GM12864 (cell line): ENCODE measurements at regions not wholly inside any gene's neighbourhood (a gene's known extent, or its start where the extent isn't known, plus 50 kb on each side); places are given as distances from the start of the nearest gene placed in this dataset.

Experiments used
- DNase-seq: peaks from one replicate; pipeline ENCODE4 v3.0.0-alpha.2; 2011; ENCODE audit warnings: low read depth
- H3K4me3 ChIP-seq: 2 replicates; pipeline ENCODE4 v1.5.1; 2011; ENCODE audit warnings: mild to moderate bottlenecking, low read depth, low read length, control low read depth
- CTCF ChIP-seq: IDR thresholded peaks from 2 replicates; pipeline ENCODE4 v1.5.1; 2011; ENCODE audit warnings: low read depth, mild to moderate bottlenecking, moderate library complexity, low read length, control low read depth, inconsistent platforms; ENCODE audit errors: missing control alignments

DNA sequence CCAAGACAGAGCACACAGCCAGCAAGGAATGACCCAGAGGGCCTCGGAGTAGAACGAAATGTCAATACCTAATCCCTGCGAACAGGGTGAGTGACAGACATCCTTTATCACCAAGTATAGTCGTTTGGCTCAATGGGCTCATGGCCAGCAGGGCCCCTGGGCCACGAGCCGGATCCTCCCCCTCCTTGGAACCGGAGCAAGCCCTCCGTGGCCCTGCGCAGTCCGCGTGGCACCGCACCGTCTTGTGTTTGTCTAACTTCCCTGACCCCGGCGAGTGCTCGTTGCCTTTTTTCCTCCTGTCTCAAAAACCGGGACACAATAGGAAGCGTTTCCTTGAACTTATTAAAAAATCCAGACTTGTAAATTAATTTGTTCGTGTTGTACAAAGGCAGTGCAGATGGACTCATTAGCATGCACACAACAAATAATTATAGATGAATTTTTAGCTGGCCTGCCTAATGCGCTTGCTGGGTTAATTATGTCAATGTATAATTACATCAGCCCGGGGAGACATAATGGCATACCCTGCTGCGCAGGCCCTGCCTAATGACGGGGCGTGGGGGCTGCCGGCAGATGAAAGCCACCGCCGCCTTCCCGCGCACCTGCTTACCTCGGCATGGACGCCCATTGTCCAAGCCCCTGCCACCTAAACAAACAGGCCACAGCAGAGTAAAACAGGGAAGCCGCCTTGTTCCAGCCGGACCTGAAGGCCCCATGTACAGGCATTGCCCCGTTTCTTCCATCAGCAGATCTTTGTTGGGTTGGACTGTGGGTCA lies 81.6 kb downstream of the PHETA1 start:
- no peak overlapping the region for H3K4me3 ChIP-seq
- no peak for TF ChIP-seq CTCF
- DNase-seq, result no peak

DNA sequence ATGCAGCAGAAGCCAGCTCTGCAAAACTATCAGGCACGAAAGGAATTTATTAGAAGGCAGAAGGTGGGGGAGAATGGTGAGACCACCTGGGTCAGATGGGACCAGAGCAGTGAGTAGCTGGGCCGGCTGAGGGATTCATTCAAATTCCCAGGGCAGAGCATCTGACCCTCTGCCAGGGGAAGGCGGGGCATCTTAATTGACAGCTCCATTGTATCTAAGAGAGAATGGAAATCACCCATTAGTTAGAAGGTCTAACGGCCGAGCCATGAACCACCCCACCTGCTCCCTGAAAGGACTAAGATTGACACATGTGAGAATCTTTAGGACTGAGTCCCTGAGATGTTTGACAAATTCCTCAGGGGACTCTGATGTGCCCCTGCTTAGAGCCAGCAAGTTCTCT lies 83.7 kb downstream of the PHETA1 start:
- no peak for TF ChIP-seq CTCF
- no peak overlapping the region for H3K4me3 ChIP-seq
- DNase-seq, result no peak

- H3K4me3 ChIP-seq, result no peak overlapping the region
- TF ChIP-seq CTCF, result no peak
- no peak for DNase-seq
Measured at GRCh38 chr12:111284709-111285108, 84.2 kb downstream of the PHETA1 start.

DNA sequence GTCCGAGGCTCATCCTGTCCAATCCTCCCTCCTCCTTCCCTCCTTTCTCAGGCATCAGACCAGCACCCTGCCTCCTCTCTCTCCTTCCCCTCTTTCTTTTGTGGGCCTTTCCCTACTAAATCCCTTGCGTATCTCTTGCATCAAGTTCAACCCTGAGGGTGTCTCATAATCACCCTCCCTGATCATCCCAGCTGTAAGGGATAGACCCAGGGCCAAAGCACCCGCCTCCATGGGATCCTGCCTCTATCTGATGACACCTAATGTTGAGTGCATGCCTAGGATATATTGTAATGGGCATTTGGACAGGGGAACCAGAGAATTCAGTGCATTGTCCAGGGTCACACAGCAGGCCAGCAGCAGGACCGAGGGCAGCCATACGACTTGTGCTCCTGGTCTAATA lies 84.9 kb downstream of the PHETA1 start:
- no peak for TF ChIP-seq CTCF
- no peak for DNase-seq
- no peak overlapping the region for H3K4me3 ChIP-seq

DNA sequence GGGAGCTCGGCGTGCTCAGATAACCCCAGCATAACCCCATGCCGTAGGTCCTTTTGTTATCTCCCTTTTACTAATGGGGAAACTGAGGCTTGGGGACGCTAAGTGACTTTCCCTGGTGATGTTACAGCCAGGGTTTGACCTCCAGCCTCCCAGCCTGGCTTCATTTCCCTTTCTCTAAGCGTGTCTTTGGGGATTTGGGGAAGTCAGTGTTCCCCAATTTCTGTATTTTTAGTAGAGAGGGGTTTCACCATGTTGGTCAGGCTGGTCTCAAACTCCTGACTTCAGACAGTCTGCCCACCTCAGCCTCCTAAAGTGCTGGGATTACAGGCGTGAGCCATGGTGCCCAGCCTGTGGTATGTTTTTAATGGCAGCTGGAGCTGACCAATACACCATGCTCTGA lies 85.4 kb downstream of the PHETA1 start:
- no peak for TF ChIP-seq CTCF
- H3K4me3 ChIP-seq, result no peak overlapping the region
- DNase-seq, result no peak

GRCh38 chr12:111277570-111277969 lies 91.3 kb downstream of the PHETA1 start:
- no peak for DNase-seq
- H3K4me3 ChIP-seq, result no peak overlapping the region
- no peak for TF ChIP-seq CTCF

- no peak for TF ChIP-seq CTCF
- no peak for DNase-seq
Measured at GRCh38 chr12:111276146-111276545, 92.7 kb downstream of the PHETA1 start.

More at GRCh38 chr12:111276146-111276545, 92.7 kb downstream of the PHETA1 start:
- no peak overlapping the region for H3K4me3 ChIP-seq
